ENCODE measurements at regions not wholly inside any gene's neighbourhood (a gene's known extent, or its start where the extent isn't known, plus 50 kb on each side); places are given as distances from the start of the nearest gene placed in this dataset.

DNA sequence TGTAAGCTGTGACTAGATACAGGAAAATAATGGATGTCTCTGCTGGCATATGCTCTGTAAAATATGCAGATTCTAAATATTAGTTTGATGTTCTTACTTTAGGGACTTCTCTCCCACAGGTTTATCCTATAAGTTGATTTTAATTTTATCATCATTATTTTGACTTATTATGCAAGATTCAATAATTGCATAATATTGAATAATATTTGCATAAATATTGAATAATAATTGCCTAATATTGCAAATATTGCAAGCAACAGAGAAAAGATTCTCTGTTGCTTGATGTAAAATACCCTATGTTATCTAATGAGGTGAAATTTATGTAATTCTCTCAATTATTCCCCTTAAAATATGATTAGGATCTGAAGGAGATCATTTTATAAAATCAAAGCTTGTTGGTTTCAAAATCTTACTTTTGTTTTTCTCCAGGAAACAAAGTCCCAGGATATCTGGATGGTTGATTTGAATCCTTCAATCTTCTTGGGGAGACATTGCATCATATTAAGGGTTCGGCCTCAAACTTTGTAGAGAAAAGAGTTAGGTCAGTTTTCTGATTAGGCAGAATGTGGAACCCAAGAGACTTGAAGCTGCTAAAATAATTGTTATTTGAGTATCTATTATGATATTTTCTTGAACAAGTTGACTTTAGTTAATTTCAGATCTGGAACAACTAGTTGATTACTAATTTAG lies 92.8 kb upstream of the MTPN start:
- no peak overlapping the region for H3K4me3 ChIP-seq (ENCODE audit: low read depth, low read length)
- TF ChIP-seq, protein P1, sequence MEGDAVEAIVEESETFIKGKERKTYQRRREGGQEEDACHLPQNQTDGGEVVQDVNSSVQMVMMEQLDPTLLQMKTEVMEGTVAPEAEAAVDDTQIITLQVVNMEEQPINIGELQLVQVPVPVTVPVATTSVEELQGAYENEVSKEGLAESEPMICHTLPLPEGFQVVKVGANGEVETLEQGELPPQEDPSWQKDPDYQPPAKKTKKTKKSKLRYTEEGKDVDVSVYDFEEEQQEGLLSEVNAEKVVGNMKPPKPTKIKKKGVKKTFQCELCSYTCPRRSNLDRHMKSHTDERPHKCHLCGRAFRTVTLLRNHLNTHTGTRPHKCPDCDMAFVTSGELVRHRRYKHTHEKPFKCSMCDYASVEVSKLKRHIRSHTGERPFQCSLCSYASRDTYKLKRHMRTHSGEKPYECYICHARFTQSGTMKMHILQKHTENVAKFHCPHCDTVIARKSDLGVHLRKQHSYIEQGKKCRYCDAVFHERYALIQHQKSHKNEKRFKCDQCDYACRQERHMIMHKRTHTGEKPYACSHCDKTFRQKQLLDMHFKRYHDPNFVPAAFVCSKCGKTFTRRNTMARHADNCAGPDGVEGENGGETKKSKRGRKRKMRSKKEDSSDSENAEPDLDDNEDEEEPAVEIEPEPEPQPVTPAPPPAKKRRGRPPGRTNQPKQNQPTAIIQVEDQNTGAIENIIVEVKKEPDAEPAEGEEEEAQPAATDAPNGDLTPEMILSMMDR (IDR thresholded peaks at IDR 0.05; ENCODE audit: low read depth, low read length, missing control alignments): no peak
- DNase-seq (ENCODE audit: low read depth): no peak

DNA sequence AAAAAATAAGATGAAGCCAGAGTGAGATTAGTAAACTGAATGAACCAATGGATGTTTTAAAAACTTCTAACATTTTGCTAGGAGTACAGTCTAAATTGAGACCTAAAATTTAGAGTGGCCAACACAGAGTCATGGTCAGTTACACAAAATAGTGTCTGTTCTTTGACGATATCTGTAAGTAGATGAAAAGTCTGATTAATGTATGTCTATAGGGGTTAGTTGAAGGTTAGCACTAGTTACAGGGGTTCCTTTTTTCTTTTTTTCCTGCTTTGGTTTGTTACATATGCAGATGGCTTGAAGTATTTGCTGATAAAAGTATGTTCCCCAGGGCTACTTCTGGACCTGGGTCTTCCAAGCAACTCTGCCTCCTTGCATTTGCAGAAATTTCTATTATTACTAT lies 90.1 kb upstream of the MTPN start:
- H3K4me3 ChIP-seq (ENCODE audit: low read depth, low read length): no peak overlapping the region
- TF ChIP-seq, protein P1 (IDR thresholded peaks at IDR 0.05; ENCODE audit: low read depth, low read length, missing control alignments): no peak
- no peak for DNase-seq (ENCODE audit: low read depth)

DNA sequence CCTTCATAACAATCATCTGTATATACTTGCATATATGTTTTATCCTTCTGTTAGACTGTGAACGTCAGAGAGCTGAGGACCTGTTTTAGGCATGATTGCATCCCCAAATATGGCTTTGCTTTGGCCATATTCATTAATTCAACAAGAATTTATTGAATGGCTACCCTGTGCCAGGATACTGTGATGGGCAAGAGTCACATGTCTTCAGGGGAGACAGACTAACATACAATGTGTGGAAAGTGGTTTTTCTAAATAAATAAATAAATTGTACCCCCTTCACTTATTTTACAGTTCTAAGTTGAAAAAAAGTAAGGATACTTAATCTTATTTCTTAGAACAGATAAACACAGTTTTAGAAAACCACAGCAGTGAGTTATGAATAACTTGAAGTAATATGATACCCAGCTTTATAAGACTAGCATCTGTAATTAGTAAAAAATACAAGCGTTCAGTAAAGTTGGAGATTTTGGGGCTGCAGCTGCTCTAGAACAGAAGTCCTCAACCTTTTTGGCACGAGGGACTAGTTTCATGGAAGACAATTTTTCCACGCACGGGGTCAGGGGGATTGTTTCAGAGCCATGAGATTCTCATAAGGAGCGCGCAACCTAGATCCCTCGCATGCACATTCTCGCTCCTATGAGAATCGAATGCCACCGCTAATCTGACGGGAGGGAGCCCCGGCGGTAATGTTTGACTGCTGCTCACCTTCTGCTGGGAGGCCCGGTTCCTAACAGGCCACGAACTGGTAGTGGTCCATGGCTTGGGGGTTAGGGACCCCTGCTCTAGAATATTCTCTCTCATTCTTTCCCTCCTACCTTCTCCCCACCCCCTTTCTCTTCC lies 89.4 kb upstream of the MTPN start:
- no peak overlapping the region for H3K4me3 ChIP-seq (ENCODE audit: low read depth, low read length)
- DNase-seq (ENCODE audit: low read depth): no peak
- TF ChIP-seq, protein P1 (IDR thresholded peaks at IDR 0.05; ENCODE audit: low read depth, low read length, missing control alignments): no peak

DNA sequence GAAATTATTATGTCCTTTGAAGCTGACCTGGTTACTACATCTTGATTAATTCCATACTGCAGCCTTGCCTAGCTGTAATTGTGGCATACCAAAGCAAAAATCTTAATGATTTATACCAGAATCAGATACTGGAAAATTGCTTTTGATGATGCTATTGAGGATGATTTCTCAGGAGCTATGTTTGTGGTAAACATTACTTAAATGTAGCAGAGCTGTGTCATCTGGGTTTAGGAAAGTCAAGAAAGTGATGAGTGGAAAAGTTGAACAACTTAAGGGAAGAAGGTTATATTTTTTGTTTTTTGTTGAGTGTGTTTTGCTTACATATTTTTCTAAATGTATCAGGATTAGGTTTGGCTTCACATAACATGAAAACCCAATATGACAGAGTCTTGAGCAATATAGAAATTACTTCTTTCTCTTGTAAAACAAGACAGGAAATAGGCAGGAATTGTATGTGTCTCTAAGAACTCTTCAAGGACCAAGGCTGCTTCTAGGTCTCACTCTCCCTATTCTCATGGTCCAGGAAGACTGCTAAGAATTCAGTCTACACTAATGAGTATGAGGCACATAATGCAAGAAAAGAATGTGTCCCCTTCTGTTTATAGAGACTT lies 87.6 kb upstream of the MTPN start:
- no peak overlapping the region for H3K4me3 ChIP-seq (ENCODE audit: low read depth, low read length)
- DNase-seq (ENCODE audit: low read depth): no peak
- TF ChIP-seq, protein P1 (IDR thresholded peaks at IDR 0.05; ENCODE audit: low read depth, low read length, missing control alignments): no peak

DNA sequence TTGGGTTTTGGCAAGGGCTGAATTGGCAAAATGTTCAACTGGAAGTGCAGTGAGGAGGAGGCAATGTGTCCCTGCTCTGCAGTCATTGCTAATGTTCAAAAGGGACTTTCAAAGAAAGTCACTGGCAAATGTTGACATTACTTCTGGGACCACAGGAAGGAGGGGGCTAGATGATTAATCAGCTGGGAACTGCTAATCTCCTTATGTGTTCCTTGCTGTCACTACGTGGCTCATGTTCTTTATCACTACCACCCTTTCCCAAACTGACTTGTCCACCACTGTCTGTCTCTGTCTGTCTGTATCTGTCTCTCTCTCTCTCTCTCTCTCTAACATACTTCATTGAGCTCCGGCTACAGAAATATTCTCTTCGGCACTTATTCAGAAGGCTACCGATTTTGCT lies 86.9 kb upstream of the MTPN start:
- TF ChIP-seq, protein P1 (IDR thresholded peaks at IDR 0.05; ENCODE audit: low read depth, low read length, missing control alignments): no peak
- no peak overlapping the region for H3K4me3 ChIP-seq (ENCODE audit: low read depth, low read length)
- no peak for DNase-seq (ENCODE audit: low read depth)

DNA sequence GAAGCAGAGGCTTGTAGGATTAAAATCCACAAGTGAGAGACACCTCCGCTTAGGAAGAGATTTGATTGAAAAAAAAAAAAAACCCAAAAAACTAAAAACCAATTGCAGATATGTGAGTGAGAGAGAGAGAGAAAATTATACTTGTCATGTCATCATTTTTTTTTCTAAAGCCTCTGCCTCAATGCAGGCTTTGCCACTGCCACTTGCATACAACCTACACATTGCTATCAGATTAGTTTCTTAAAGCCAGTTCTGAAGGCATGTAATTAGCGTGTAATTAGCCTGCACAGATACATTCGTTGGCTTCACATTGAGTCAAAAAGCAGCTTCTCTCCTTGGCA lies 86.1 kb upstream of the MTPN start:
- TF ChIP-seq, protein P1 (IDR thresholded peaks at IDR 0.05; ENCODE audit: low read depth, low read length, missing control alignments): no peak
- DNase-seq (ENCODE audit: low read depth): no peak
- no peak overlapping the region for H3K4me3 ChIP-seq (ENCODE audit: low read depth, low read length)

Measured in GM12864 (cell line).